RPMI7951 (cell line): ENCODE measurements at regions not wholly inside any gene's neighbourhood (a gene's known extent, or its start where the extent isn't known, plus 50 kb on each side); places are given as distances from the start of the nearest gene placed in this dataset.

Experiments
- DNase-seq: peaks from one replicate; pipeline ENCODE4 v3.0.0-alpha.2; 2012; ENCODE audit warnings: low read depth

DNA sequence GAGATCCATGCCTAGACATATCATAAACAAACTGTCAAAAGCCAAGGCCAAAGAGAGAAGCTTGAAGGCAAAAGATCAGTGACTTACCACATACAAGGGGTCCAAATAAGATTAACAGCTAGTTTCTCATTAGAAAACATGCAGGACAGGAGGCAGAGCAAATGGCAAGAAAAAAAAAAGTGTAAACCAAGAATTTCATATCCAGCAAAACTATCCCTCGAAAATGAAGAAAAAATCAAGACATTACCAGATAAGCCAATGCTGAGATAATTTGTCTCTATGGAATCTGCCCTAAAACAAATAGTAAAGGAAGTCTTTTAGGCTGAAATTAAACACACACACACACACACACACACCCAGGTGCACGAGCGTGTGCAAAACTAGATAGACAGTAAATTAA is 99.6 kb upstream of the NSMCE3 start:
- DNase-seq: no peak

DNA sequence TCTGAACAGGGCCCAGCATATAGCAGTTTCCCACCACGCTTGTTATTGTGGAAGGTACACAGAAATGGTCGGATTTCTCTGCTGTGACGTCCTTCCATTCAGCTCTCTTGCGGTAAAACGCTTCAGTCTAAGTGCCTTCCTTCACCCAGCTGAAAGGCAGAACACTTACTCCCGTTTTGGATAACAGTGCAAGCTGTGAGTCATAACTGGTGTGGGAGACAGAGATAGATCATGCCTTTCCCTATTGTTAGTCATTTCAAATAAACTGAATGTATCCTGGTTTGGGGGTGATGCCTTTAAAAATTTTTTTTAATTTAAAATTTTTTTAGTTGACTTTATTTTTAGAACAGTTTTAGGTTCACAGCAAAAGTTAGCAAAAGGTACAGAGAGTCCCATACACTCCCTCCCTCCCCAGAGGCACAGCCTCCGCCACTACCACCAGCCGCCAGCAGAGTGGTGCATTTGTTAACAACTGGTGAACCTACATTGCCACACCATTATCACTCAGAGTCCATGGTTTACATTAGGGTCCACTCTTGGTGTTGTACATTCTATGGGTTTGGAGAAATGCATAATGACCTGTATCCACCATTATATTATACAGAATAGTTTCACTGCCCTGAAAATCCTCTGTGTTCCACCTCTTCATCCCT is 94.9 kb upstream of the NSMCE3 start:
- DNase-seq: peak; percentile 38

DNA sequence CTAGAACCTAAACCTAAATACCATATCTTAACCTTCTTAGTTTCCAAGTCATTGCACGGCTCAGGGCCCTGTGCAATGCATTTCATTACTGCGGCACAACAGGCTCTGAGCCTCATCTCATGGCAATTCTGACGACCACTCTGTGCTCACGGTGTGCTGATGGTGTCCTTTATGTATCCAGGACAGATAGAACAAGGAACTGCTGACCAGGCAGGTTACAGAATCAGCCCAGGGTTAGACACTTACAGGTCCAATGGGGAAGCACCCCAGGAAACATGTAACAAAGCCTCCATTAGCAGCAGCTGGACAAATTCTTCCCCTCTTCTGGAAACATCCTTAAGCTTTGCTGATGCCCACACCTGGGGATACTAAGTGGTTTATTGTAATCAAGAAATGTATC is 91.9 kb upstream of the NSMCE3 start:
- DNase-seq: no peak

DNA sequence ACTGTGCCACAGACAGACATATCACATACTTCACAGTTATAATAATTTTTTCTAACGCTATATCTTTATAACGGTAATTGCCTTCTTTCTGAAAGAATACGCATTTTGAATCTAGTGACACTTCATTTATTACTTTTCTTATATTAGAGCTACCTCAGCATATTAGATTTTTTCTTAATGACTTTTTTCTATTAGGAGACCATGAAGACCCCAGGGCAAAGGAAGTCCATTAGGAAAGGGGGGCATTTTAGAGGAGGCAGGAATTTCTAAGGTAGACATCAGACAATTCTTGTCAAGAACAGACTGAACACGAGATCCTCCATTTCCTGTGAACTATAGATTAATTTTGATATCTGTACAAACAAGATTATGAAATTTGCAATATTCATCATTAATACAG is 90.5 kb upstream of the NSMCE3 start:
- no peak for DNase-seq

DNA sequence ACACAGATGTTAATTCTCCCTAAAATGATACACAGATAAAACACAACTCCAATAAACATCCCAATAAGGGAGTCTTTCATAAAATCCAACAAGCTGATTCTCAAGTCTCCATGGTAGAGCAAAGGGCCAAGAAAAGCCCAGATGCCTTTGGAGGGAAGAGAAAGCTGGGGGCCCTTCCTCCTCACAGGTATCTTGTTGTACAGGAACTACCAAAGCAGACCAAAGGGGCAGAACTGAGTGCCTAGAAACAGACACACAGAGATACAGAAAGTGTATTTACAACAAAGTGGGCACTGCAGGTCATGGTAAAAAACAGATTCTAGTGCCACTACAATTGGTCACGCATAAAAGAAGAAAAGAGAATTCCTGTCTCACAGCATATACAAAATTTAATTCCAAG is 87.2 kb upstream of the NSMCE3 start:
- no peak for DNase-seq

DNA sequence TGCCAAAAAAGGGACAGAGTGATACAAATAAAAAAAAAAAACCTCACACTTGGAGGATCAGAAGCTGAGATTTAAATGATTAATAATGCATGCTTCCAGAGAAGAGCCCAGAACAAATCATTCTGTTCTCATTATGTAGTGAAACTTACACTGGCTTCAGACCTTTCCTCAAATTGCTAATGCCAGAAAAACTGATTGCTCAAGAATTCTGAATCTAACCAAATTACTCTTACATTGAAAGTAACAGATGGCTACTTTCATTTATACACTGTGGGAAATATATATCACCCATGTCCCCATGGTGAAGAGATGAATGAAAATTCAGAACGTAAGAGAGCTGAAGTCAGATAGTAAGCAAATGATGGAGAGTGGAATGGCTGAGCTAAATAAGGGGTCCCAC is 85.9 kb upstream of the NSMCE3 start:
- DNase-seq: no peak

DNA sequence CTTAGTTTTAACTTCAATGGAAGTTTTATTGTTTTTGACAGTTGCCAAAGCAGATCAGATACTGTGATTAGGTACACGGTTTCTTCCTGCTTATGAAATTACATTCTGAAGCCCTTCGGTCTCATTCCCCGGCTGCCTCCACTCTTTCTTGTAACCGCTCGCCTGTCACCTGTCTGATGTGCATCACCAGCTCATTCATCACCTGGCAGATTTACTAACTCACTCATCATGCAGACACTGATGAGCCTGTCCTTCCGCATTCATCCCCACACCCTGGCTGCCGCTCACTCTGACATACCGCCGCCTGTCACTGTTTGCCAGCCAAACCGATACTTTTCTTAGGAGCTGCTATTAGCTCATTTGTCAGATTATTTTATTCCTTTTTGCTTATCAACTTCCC is 82.8 kb upstream of the NSMCE3 start:
- DNase-seq: no peak

DNA sequence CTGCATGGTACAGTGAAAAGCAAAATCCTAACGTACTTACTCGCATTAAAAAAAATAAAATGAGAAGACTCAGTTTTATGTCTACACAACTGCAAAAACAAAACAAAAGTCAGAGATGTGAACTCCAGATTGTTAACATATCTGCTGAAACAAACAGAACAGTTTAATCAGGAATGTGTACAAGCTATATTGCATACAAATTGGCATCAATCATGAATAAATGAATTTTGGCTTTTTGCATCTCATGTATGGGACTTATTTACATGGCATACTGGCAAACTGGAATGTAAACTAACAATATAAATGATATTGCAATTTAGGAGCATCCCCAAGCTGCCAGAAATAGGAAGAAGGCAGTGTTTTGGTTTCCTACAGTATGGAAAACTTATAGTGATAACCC is 79.6 kb upstream of the NSMCE3 start:
- DNase-seq: no peak

DNA sequence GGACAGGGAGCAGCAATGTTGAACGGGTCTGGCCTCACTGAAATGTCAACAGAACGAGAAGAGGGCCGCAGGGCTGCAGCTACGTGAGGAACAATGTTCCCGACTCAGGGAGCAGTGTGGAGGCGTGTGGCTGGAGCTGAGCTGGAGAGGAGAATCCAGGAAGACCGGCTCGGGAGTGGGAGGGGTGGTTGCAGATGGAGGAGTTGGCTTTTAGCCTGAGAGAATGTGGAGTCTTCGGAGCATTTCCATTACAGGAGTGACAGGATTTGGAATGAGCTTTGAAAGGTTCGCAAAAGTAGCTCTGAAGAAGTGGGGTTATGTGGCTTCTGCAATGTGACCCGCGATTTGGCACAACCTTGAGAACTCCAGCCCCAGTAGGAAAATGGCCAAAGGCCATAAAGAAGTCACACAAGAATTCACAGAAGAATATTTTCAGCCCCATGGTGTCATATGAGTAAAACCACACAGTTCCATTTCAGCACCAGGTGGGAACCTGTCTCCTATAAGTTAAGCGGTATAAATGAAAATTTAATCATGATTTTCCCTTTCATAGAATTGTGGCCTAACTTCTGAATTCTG is 78.8 kb upstream of the NSMCE3 start:
- no peak for DNase-seq

DNA sequence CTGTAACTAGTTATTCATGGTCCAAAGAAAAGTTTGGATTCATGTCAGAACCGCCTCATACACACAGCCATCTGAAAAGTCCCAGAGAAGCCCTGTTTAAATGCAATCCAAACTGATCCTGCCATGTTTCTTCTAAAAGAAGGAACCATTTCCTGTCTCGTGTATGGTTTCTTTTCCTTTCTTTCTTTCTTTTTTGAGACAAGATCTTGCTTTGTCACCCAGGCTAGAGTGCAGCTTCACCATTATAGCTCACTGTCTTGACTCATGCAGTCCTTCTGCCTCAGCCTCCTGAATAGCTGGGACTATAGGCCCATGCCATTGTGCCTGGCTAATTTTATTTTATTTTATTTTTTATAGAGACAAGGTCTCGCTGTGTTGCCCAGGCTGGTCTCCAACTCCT is 77.4 kb upstream of the NSMCE3 start:
- no peak for DNase-seq

DNA sequence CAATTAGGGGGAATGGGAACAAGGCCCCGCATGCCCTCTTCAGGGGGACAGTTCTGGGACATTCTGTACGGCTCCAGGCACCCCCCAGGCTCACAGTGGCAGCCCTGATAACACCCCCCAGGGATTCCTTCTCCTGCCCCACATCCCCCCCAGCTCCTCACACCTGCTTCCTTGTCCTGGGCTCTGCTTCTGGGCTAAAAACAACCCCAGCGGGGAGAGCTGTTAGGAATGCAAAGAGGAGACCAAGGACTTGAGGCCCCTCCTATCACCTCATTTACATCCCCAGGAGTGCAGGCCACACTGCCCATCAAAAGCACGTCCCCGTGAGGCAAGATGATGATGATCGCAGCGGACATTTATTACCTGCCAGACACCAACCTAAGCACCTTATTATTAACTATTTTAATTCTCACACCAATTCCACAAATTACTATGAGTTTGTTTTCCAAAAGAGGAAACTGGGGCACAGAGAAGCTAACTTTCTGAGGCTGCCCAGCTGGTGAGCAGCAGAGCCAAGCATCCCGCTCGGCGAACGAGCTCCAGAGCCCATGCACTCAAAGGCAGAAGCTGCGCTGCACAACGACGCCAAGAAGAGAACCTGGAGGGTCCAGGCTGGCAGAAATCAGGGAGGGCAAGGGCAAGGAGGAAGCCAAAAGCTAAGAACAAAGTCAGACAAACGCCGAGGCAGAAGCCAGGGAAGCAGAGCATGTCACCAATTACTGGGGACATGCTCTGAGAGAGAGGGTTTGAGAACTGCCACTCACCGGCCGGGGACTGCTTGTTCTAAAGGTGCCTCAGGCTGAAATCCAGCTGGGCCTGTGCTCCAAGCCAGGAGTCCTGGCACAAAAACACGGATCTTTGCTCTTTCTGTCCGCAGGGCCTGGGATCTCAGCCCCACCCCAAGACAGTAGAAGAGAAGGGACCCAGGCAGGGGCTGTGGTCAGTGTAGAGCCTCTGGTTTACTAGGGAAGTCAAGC is 76.2 kb upstream of the NSMCE3 start:
- no peak for DNase-seq

DNA sequence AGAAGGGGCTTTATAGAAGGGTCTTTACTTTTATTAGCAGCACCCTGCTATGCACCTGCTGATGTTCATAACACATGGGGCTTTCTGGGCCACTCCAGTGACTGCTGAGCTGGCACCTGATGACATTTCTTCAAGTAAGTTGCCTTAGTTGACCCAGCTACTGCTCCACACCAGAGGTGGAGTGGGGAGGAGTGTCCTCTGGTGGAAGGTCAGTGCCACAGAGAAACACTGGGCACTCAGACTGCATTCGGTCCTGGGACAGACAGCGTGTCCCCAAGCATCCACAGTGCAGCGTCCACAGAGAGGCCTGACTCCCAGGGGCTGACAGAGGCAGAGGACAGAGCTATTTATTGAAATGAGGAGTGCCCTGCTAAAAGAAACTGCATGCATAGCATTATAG is 74.9 kb upstream of the NSMCE3 start:
- DNase-seq: no peak

DNA sequence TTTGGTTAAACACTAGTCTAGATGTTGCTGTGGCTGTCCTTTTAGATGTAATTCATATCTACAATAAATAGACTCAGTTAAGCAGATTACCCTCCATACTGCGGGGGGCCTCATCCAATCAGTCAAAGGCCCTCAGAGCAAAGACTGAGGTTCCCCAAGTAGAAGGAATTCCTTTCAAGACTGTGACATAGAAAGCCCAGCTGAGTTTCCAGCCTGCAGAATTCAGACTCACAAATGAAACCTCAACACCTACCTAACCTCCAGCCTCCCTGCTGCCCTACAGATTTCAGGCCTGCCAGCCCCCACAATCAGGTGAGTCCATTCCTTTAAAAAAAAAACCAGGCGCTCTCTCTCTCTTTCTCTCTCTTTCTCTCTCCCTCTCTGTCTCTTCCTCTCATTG is 73.6 kb upstream of the NSMCE3 start:
- DNase-seq: no peak

DNA sequence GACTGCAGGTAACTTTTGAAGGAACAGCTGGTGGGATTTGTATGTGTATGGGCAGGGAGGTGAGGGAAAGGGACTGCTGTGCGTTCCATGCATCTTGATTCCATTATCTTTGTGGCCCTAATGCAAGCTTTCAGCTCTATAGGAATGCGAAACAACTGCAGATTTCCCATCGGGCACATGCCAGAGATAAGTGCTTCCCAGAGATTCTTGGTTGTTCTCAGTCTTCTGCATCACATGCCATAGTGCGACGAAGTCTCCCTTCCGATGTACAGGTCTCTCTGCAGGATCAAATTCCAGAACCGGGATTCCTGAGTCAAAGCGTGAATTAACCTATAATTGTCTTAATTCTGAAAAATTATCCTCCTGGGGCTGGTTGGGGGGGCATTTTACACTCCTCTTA is 72.6 kb upstream of the NSMCE3 start:
- DNase-seq: no peak

DNA sequence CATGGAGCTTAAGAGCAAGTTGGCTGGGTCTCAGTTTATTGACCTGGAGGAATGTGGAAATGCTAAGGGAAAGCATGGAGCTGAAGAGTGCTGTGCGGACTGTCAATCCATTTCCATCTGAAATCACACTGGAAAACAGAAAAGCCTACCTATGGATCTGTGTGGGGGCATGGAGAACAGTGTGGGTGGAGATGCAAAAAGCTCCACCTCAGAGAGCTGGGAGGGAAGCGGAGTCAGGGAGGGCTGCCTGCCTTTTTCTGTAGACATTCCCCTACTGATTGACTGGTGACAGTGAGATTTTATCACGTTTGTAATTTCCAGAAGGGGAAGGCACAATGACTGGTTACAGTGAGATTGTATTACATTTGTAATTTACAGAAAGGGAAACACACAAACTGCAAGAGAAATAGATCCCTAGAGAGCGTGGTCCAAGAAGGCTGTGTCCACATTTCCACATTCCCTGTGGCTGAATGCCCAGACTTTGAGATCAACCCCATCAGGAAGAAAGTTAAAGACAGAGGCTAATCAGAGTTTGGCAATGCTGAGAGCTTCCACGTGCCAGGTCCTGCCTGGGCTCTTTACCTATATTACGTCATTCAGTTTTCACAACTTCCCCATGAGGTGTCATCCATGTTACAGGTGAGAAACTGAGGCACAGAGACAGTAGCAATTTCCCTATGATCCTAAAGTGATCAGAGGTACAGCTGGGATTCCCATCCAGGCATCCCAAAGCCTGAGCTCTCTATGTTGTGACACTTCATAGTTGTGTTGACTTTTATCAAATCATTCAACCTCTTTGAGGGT is 67.7 kb upstream of the NSMCE3 start:
- DNase-seq: no peak

DNA sequence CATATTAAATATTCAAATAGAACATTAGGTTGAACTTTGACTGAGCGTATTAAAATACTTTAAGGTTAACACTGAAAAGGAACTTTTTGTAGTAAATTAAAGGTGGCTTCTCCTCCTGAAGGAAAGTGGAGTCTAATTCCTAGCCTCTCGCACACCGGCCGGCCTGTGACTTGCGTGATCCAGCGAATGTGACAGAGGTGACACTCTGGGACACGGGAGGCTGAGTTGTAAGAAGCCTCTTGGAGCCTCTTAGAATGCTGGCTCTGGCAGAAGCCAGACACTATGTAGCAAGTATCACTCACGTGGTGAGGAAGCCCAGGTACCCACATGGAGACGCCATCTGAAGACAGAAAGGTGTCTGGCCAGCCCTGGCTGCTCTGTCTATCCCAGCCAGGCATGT is 64.9 kb upstream of the NSMCE3 start:
- DNase-seq: no peak

DNA sequence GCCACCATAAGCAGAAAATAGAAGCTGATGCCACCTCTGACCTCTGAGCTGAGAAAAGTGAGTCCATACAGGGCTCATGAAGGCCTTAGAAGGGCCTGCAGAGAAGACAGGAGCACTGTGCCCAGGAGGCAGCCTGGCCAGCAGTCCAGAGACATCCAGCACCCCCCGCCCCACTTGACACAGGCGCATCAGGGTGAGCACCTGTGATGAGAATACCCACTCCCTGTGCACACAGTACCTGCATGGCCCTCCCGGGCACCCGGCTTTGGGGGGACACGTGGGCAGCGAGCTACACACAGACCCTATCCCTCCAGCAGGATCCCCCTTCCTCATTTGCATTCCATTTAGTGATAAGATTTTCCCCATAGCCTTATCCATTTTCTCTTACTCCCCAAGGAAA is 63.6 kb upstream of the NSMCE3 start:
- DNase-seq: no peak

DNA sequence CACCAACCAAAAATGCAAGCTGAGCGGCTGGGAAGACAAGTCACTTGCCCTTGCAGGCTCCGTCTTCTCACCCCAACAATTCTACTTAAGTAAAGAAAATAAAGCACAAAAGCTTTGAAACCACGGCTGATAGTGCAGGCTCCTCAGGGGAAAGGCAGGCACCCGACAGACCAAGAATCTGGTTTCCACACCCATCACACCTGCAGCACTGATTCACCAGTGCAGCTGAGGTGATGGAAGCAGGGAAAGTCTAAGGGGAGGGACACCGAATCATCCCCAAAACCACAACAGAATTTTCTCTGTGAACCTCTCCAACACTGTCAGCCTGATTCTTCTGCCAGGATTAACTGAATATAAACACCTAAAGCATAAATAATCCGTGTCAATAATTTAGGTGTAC is 62.0 kb upstream of the NSMCE3 start:
- DNase-seq: no peak

DNA sequence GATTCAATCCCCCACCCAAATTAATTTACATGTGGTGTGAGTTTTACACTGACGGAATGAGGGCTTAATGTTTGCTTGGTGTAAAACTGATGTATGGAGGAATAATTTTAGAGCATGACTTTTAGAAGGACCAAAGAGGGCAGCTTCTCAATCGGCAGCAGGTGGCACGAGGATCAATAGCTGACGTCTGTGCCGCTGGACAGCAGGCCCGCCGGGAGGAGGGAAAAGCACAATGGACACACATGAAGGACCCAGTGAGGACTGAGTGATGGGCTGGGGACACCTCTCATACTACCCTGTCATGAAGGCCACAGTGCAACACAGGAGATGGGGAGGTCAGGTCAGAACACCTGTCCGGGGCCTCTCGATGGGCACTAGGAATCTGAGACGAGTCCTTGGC is 61.4 kb upstream of the NSMCE3 start:
- DNase-seq: no peak

DNA sequence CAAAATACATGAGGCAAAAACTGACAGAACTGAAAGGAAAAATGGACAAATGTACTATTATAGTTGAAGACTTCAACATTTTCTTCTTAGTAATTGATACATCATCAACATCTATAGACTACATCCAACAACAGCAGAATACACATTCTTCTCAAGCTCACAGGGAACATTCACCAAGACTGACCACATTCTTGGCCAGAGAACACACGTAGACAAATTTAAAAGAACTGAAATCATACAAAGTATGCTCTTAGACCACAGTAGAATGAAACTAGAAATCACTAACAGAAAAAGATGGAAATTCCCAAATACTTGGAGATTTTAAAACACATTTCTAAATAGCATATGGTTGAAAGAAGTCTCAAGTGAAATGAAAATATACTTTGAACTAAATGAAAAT is 55.1 kb upstream of the NSMCE3 start:
- DNase-seq: no peak

DNA sequence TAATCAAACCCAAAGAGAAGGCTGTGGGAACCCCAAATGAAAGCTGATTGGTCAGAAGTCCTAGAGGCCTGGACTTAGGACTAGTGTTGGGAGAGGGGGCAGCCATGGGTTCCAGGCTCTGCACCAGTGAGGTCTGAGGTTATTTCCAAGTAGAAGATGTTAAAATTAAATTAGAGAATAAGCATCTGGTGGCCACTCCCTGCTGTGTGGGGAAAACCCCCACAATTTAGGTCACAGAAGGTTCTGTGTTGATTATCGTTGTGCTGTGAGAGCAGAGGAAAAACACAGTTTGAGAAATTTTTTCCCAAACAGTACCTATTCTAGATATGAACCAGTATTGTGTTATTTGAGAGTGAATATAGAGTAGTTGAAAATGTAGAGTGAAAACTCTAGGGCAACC is 53.9 kb upstream of the NSMCE3 start:
- DNase-seq: no peak

DNA sequence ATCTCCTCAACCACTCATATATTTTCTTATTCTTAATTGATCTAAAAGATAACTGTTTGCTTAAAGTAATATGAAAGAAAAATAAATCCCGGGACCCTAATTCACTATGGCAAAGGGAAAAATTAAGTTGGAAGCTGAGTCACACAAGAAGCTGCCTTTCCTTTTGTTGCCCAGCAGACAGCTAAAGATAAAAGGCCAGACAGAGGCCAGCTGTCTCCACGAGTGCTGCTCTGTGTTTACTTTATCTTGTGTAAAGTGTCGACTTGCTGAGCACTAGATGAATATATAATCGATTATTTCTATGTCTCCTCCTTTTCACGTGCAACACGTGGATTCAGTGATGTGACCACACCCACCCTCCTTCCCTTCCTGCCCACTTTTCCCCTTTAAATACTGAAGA is 52.8 kb upstream of the NSMCE3 start:
- no peak for DNase-seq
